ENCODE measurements at regions not wholly inside any gene's neighbourhood (a gene's known extent, or its start where the extent isn't known, plus 50 kb on each side); places are given as distances from the start of the nearest gene placed in this dataset.

DNA sequence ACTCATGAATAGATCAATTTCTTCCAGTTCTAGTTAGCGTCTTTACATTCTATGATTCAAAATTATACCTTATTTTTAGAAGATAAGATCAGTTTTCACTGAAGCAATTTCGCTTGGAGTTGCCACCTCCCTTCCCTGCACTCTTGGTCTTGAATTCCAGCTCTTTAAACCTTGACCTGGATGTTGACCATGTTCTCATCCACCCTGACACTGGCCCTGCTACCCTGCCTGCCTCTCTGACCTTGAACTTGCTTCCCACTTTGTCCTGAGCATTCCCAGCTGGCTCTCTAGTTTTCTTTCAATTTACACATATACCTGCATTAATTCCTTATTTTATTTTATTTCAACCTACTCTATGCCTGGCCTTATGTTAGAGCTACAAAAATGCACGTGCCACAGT is 274.9 kb upstream of the IGFBP3 start:
- no peaks in the 10 kb centered on the region for H3K79me2 ChIP-seq (ENCODE audit: control insufficient read depth, insufficient read depth, low read length)
- no peak overlapping the region for H3K4me2 ChIP-seq (replicated peaks; ENCODE audit: low read depth, low read length, poor library complexity, severe bottlenecking)
- Mint-ChIP-seq H3K9me3 (ENCODE audit: insufficient read depth) (no peaks in the 10 kb centered on the region), H3K4me3 (no peak overlapping the region), H3K27me3 (no peaks in the 10 kb centered on the region), H3K27ac (no peak overlapping the region), H3K4me1 (no peaks in the 10 kb centered on the region)
- no peak overlapping the region for H3K9ac ChIP-seq (ENCODE audit: low read length)
- WGBS (ENCODE audit: insufficient coverage) = 78% methylated on average over 1 of the region's 3 CpGs
- H4K20me1 ChIP-seq (ENCODE audit: control insufficient read depth, insufficient read depth, low read length, poor library complexity, severe bottlenecking) = no peaks in the 10 kb centered on the region
- CTCF ChIA-PET = no interaction called here
- intact Hi-C loops (cut with micrococcal nuclease) = no loop called here
- H2AFZ ChIP-seq (ENCODE audit: insufficient read depth, low read depth, low read length, poor library complexity, severe bottlenecking) = no peak overlapping the region
- H3K27ac ChIP-seq (ENCODE audit: low read length in 2 of 2) = no peak overlapping the region
- H3K4me1 ChIP-seq (ENCODE audit: control insufficient read depth in 2 of 2, insufficient read depth in 2 of 2, low read length in 2 of 2) = no peaks in the 10 kb centered on the region
- no peak overlapping the region for H3K4me3 ChIP-seq (ENCODE audit: control extremely low read depth in 1 of 5, extremely low read depth in 1 of 5, insufficient read depth in 1 of 5, low read depth in 2 of 5, low read length in 4 of 5)
- POLR2A ChIA-PET = no interaction called here
- TF ChIP-seq CTCF (IDR thresholded peaks at IDR 0.05) (no peak), EZH2 (IDR thresholded peaks at IDR 0.05; ENCODE audit: borderline replicate concordance, insufficient read depth, low read depth, low read length, poor library complexity, severe bottlenecking) (no peak)
- DNase-seq = no peak
- H3K27me3 ChIP-seq (replicated peaks in 1 of 4; ENCODE audit: control extremely low read depth in 1 of 4, control insufficient read depth in 3 of 4, insufficient read depth in 4 of 4, low read length in 3 of 4) = no peaks in the 10 kb centered on the region
- H3K36me3 ChIP-seq (replicated peaks in 1 of 2; ENCODE audit: control extremely low read depth in 1 of 2, control insufficient read depth in 1 of 2, extremely low read depth in 1 of 2, insufficient read depth in 2 of 2, low read length in 1 of 2) = no peaks in the 10 kb centered on the region
- no peak for ATAC-seq (ENCODE audit: low read depth)
- no peaks in the 10 kb centered on the region for H3K9me3 ChIP-seq (ENCODE audit: control extremely low read depth in 1 of 3, control insufficient read depth in 2 of 3, insufficient read depth in 1 of 3, low read length in 2 of 3)

GRCh38 chr7:46192271-46192670 is 271.2 kb upstream of the IGFBP3 start:
- Histone ChIP-seq H3K27me3 (replicated peaks in 1 of 4; ENCODE audit: control extremely low read depth in 1 of 4, control insufficient read depth in 3 of 4, insufficient read depth in 4 of 4, low read length in 3 of 4) (no peaks in the 10 kb centered on the region), H3K79me2 (ENCODE audit: control insufficient read depth, insufficient read depth, low read length) (no peaks in the 10 kb centered on the region), H3K4me1 (ENCODE audit: control insufficient read depth in 2 of 2, insufficient read depth in 2 of 2, low read length in 2 of 2) (no peaks in the 10 kb centered on the region), H3K4me3 (ENCODE audit: control extremely low read depth in 1 of 5, extremely low read depth in 1 of 5, insufficient read depth in 1 of 5, low read depth in 2 of 5, low read length in 4 of 5) (no peak overlapping the region), H3K27ac (ENCODE audit: low read length in 2 of 2) (no peak overlapping the region), H2AFZ (ENCODE audit: insufficient read depth, low read depth, low read length, poor library complexity, severe bottlenecking) (no peak overlapping the region), H4K20me1 (ENCODE audit: control insufficient read depth, insufficient read depth, low read length, poor library complexity, severe bottlenecking) (no peaks in the 10 kb centered on the region), H3K36me3 (replicated peaks in 1 of 2; ENCODE audit: control extremely low read depth in 1 of 2, control insufficient read depth in 1 of 2, extremely low read depth in 1 of 2, insufficient read depth in 2 of 2, low read length in 1 of 2) (no peaks in the 10 kb centered on the region), H3K9ac (ENCODE audit: low read length) (no peak overlapping the region), H3K9me3 (ENCODE audit: control extremely low read depth in 1 of 3, control insufficient read depth in 2 of 3, insufficient read depth in 1 of 3, low read length in 2 of 3) (no peaks in the 10 kb centered on the region), H3K4me2 (replicated peaks; ENCODE audit: low read depth, low read length, poor library complexity, severe bottlenecking) (no peak overlapping the region)
- Mint-ChIP-seq H3K27me3 (no peaks in the 10 kb centered on the region), H3K4me1 (no peaks in the 10 kb centered on the region), H3K27ac (no peak overlapping the region), H3K4me3 (no peak overlapping the region), H3K9me3 (ENCODE audit: insufficient read depth) (no peaks in the 10 kb centered on the region)
- CTCF ChIA-PET = no interaction called here
- TF ChIP-seq CTCF (IDR thresholded peaks at IDR 0.05) (no peak), EZH2 (IDR thresholded peaks at IDR 0.05; ENCODE audit: borderline replicate concordance, insufficient read depth, low read depth, low read length, poor library complexity, severe bottlenecking) (no peak)
- 91% methylated on average over 2 of the region's 3 CpGs for WGBS (ENCODE audit: insufficient coverage)
- POLR2A ChIA-PET = no interaction called here
- DNase-seq (no peak), ATAC-seq (ENCODE audit: low read depth) (no peak)
- intact Hi-C loops (cut with micrococcal nuclease) = no loop called here
